Adipocyte (in vitro differentiated cells): ENCODE measurements at regions not wholly inside any gene's neighbourhood (a gene's known extent, or its start where the extent isn't known, plus 50 kb on each side); places are given as distances from the start of the nearest gene placed in this dataset.

Source experiments
- DNase-seq: peaks from one replicate; pipeline ENCODE4 v3.0.0-alpha.2; 2015; ENCODE audit warnings: low read depth
- H3K27me3 ChIP-seq: replicated peaks from 2 replicates; pipeline ENCODE4 v1.7.0; 2013; ENCODE audit warnings: mild to moderate bottlenecking, low read length, moderate library complexity; ENCODE audit not compliant: control insufficient read depth, insufficient read depth
- H3K36me3 ChIP-seq: 2 replicates; pipeline ENCODE4 v1.7.0; 2013; ENCODE audit warnings: low read length, mild to moderate bottlenecking, moderate library complexity; ENCODE audit not compliant: control insufficient read depth, insufficient read depth, severe bottlenecking
- H3K4me1 ChIP-seq: 2 replicates; pipeline ENCODE4 v1.7.0; 2013; ENCODE audit warnings: mild to moderate bottlenecking, low read length, moderate library complexity; ENCODE audit not compliant: control insufficient read depth, insufficient read depth
- H3K4me3 ChIP-seq: 2 replicates; pipeline ENCODE4 v1.7.0; 2013; ENCODE audit warnings: mild to moderate bottlenecking, low read length, moderate library complexity
- H3K9ac ChIP-seq: 2 replicates; pipeline ENCODE4 v1.7.0; 2013; ENCODE audit warnings: mild to moderate bottlenecking, low read length, moderate library complexity
- H3K9me3 ChIP-seq: 2 replicates; pipeline ENCODE4 v1.7.0; 2013; ENCODE audit warnings: mild to moderate bottlenecking, low read length, moderate library complexity; ENCODE audit not compliant: control insufficient read depth

DNA sequence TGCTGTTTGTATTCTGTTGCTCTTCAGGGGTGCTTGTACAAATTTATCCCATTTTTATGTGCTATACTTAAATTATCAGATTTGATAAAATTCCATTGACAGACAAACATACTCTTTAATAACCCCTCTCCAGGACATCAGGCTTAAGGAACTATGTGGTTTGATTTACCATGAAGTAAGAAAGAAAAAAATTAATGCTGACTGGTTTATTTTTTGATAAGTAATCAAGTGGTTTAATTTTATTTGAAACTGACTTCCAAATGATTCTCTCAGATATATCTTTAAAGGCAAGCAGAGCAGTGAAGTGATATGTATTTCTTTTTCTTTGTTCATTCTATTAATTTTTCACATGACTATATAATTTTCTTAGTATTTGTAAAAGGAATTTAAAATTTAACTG, 1168.1 kb downstream of the OLFM4 start:
- H3K9me3 ChIP-seq, result no peaks in the 10 kb centered on the region
- H3K36me3 ChIP-seq, result no peaks in the 10 kb centered on the region
- no peaks in the 10 kb centered on the region for H3K4me1 ChIP-seq
- H3K27me3 ChIP-seq, result no peaks in the 10 kb centered on the region
- no peak overlapping the region for H3K4me3 ChIP-seq
- no peak overlapping the region for H3K9ac ChIP-seq
- no peak for DNase-seq

DNA sequence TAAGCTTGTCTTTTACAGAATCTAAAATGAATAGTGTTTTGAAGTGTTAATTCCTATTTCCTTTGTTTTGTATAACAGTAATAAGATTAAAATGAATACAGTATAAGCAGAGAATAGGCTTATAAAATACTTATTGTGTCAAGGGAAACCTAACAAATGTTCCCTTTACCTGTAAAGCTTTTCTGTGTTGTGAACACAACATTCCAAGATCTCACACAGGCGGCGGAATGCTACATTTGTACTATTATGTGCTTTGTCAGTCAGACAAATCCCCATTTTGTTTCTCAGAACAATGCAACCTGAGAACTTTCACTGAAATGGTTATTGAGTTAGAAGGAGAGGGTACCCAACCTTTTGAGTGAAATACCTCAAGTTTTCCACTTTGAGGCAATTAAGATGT, 1170.3 kb downstream of the OLFM4 start:
- Histone ChIP-seq H3K36me3 (no peaks in the 10 kb centered on the region), H3K9me3 (no peaks in the 10 kb centered on the region), H3K4me3 (no peak overlapping the region), H3K4me1 (no peaks in the 10 kb centered on the region), H3K27me3 (no peaks in the 10 kb centered on the region), H3K9ac (no peak overlapping the region)
- DNase-seq, result no peak

- no peak overlapping the region for H3K9ac ChIP-seq
- no peaks in the 10 kb centered on the region for H3K36me3 ChIP-seq
- no peaks in the 10 kb centered on the region for H3K4me1 ChIP-seq
- H3K27me3 ChIP-seq, result no peaks in the 10 kb centered on the region
- DNase-seq, result no peak
- no peaks in the 10 kb centered on the region for H3K9me3 ChIP-seq
- no peak overlapping the region for H3K4me3 ChIP-seq
These were observed 1178.0 kb downstream of the OLFM4 start for GRCh38 chr13:54206626-54207025.

GRCh38 chr13:54210397-54211049, 1181.9 kb downstream of the OLFM4 start:
- Histone ChIP-seq H3K4me1 (no peaks in the 10 kb centered on the region), H3K4me3 (no peak overlapping the region), H3K9me3 (no peaks in the 10 kb centered on the region), H3K36me3 (no peaks in the 10 kb centered on the region), H3K27me3 (no peaks in the 10 kb centered on the region), H3K9ac (no peak overlapping the region)
- no peak for DNase-seq

GRCh38 chr13:54216221-54216620, 1187.6 kb downstream of the OLFM4 start:
- no peak for DNase-seq

DNA sequence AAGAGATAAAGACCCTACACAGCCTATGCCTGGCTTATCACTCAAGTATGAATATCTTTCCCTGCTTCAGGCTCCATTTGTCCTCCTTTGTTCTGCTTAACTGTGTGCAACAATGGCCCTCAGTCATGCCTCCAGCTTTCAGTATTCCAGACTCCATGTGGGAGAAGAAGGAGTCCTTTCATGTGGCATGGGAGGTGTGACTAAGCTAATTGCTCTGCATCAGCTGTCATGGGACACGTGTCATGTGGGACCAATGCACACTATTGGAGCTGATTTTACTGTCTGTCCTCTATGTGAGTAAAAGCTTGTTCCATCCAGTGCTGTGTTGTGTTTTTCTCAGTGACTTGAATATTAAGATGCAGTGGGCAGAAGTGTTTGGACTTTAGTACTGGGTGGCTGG, 1198.3 kb downstream of the OLFM4 start:
- Histone ChIP-seq H3K27me3 (no peaks in the 10 kb centered on the region), H3K9me3 (peaks cover 5% of the 10 kb centered on the region), H3K4me3 (no peak overlapping the region), H3K36me3 (no peaks in the 10 kb centered on the region), H3K4me1 (no peaks in the 10 kb centered on the region), H3K9ac (no peak overlapping the region)
- DNase-seq, result no peak

More at GRCh38 chr13:54216221-54216620, 1187.6 kb downstream of the OLFM4 start:
- no peak overlapping the region for H3K4me3 ChIP-seq
- H3K36me3 ChIP-seq, result no peaks in the 10 kb centered on the region
- no peak overlapping the region for H3K9ac ChIP-seq
- H3K4me1 ChIP-seq, result no peaks in the 10 kb centered on the region
- H3K27me3 ChIP-seq, result no peaks in the 10 kb centered on the region
- no peaks in the 10 kb centered on the region for H3K9me3 ChIP-seq

- Histone ChIP-seq H3K4me1 (no peaks in the 10 kb centered on the region), H3K4me3 (no peak overlapping the region), H3K9me3 (no peaks in the 10 kb centered on the region), H3K27me3 (no peaks in the 10 kb centered on the region), H3K9ac (no peak overlapping the region), H3K36me3 (no peaks in the 10 kb centered on the region)
- DNase-seq, result no peak
These were observed 1204.1 kb downstream of the OLFM4 start for GRCh38 chr13:54232700-54233099.

DNA sequence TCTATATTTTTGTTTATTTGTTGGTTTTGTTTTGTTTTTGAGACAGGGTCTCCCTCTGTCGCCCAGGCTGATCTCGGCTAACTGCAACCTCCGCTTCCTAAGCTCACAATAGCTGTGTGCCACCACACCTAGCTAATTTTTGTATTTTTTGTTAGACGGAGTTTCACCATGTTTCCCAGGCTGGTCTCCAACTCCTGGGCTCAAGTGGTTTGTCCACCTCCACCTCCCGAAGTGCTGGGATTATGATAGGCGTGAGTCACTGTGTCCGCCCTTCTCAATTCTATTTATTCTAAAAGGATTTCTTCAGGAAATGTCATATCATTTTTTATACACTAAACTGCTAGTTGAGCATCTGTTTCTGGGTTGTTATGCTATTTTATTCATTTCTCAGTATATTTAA, 1206.0 kb downstream of the OLFM4 start:
- Histone ChIP-seq H3K9ac (no peak overlapping the region), H3K27me3 (no peaks in the 10 kb centered on the region), H3K9me3 (peaks cover 8% of the 10 kb centered on the region), H3K4me3 (no peak overlapping the region), H3K36me3 (no peaks in the 10 kb centered on the region), H3K4me1 (no peaks in the 10 kb centered on the region)
- no peak for DNase-seq

DNA sequence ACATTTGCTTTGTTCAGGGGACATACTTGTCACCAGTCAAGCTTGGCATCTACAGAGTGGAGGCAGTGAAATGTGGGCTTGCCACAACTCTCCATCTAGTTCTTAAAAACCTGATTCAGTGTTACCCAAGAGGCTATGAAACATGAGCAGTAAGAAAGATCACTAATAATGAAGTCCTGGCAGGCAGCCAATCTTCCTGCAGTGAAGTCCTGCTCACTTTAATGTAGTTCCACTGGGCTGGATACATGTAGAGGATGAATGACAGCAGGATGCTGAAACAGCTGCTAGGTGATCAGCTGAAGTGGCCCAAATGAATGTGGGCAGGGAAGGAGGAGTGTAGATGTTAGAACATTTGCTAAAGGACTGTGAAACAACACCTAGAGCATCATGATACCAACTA, 1213.1 kb downstream of the OLFM4 start:
- Histone ChIP-seq H3K4me1 (no peaks in the 10 kb centered on the region), H3K36me3 (no peaks in the 10 kb centered on the region), H3K27me3 (no peaks in the 10 kb centered on the region), H3K4me3 (no peak overlapping the region), H3K9ac (no peak overlapping the region), H3K9me3 (peaks cover 11% of the 10 kb centered on the region)
- no peak for DNase-seq

DNA sequence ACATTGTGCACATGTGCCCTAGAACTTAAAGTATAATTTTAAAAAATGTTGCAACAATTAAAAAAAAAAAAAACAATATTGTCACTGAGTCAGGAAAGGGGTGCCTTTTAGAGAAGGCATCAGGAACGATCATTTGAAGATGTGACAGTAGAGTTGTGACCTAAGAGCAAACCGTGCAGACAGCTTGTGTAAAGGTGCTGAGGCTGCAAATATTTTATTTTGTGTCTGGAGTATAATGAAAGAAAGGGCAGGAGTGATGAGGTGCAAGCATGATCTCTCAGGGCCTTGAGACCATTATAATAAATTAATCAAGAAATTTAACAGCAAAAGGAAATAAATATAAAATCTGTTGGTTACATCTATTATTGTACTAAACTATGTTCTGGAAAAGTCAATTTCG, 1219.7 kb downstream of the OLFM4 start:
- no peak overlapping the region for H3K9ac ChIP-seq
- DNase-seq, result no peak
- H3K36me3 ChIP-seq, result no peaks in the 10 kb centered on the region
- no peak overlapping the region for H3K4me3 ChIP-seq
- no peaks in the 10 kb centered on the region for H3K27me3 ChIP-seq
- H3K9me3 ChIP-seq, result no peaks in the 10 kb centered on the region
- no peaks in the 10 kb centered on the region for H3K4me1 ChIP-seq

DNA sequence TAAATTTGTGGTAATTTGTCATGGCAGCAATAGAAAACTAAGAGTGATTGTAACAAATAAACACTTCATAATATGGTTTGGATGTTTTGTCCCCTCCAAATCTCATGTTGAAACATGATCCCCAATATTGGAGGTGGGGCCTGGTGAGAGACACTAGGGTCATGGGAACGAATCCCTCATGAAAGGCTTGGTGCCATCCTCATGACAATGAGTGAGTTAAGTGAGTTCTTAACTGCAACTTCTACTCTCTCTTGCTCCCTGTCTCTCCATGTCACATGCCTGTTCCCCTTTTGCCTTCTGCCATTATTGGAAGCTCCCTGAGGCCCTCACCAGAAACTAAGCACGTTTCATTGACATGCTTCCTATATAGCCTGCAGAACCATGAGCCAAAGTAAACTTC, 1233.2 kb downstream of the OLFM4 start:
- no peaks in the 10 kb centered on the region for H3K27me3 ChIP-seq
- no peak for DNase-seq
- no peak overlapping the region for H3K4me3 ChIP-seq
- no peaks in the 10 kb centered on the region for H3K4me1 ChIP-seq
- no peaks in the 10 kb centered on the region for H3K9me3 ChIP-seq
- H3K36me3 ChIP-seq, result no peaks in the 10 kb centered on the region
- H3K9ac ChIP-seq, result no peak overlapping the region

DNA sequence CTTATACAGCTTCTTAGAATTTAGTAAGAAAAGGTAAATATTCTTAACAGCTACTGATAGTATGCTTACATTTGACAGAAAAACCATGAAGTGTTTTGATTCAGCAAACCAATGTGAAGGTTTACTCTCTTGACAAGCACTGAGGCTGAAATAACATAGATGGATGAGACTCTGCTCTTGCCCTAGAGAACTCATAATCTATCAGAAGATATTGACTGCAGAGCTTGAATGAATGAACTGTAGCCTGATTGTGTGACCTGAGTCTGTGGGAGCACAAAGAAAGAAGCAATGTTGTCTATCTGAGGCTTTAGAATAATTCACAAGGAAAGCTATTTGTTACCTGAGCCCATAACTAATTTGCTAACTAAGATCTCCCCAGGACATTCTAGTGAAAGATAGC, 1235.3 kb downstream of the OLFM4 start:
- no peaks in the 10 kb centered on the region for H3K9me3 ChIP-seq
- H3K4me1 ChIP-seq, result no peaks in the 10 kb centered on the region
- no peak overlapping the region for H3K9ac ChIP-seq
- no peak overlapping the region for H3K4me3 ChIP-seq
- no peaks in the 10 kb centered on the region for H3K27me3 ChIP-seq
- DNase-seq, result no peak
- no peaks in the 10 kb centered on the region for H3K36me3 ChIP-seq
